ENCODE measurements at regions not wholly inside any gene's neighbourhood (a gene's known extent, or its start where the extent isn't known, plus 50 kb on each side); places are given as distances from the start of the nearest gene placed in this dataset.

GRCh38 chr14:59117754-59118528 lies 70.5 kb upstream of the DAAM1 start:
- Histone ChIP-seq H3K36me3 (no peaks in the 10 kb centered on the region), H3K27me3 (no peaks in the 10 kb centered on the region), H3K27ac (no peak overlapping the region), H3K4me1 (no peaks in the 10 kb centered on the region), H3K4me3 (no peak overlapping the region), H3K9me3 (no peaks in the 10 kb centered on the region)
- intact Hi-C loops (cut with DNase I): no loop called here
- no peak for TF ChIP-seq POLR2A (IDR thresholded peaks at IDR 0.05)
- no peak for TF ChIP-seq POLR2AphosphoS5 (IDR thresholded peaks at IDR 0.05; ENCODE audit: insufficient read depth in 1 of 2, low read depth in 1 of 2)
- TF ChIP-seq CTCF (IDR thresholded peaks at IDR 0.05): no peak
- no peak for DNase-seq (ENCODE audit: extremely low spot score in 2 of 2)

GRCh38 chr14:59120921-59121320 lies 67.5 kb upstream of the DAAM1 start:
- H3K9me3 ChIP-seq: no peaks in the 10 kb centered on the region
- H3K4me3 ChIP-seq: no peak overlapping the region
- no peak overlapping the region for H3K27ac ChIP-seq
- H3K36me3 ChIP-seq: no peaks in the 10 kb centered on the region
- intact Hi-C loops (cut with DNase I): no loop called here
- DNase-seq (ENCODE audit: extremely low spot score in 2 of 2): no peak
- no peak for TF ChIP-seq CTCF (IDR thresholded peaks at IDR 0.05)
- no peak for TF ChIP-seq POLR2AphosphoS5 (IDR thresholded peaks at IDR 0.05; ENCODE audit: insufficient read depth in 1 of 2, low read depth in 1 of 2)
- TF ChIP-seq POLR2A (IDR thresholded peaks at IDR 0.05): no peak
- H3K27me3 ChIP-seq: no peaks in the 10 kb centered on the region
- H3K4me1 ChIP-seq: no peaks in the 10 kb centered on the region

GRCh38 chr14:59123531-59123930 lies 64.9 kb upstream of the DAAM1 start:
- no peak overlapping the region for H3K27ac ChIP-seq
- H3K4me3 ChIP-seq: no peak overlapping the region
- no peaks in the 10 kb centered on the region for H3K9me3 ChIP-seq
- no peaks in the 10 kb centered on the region for H3K27me3 ChIP-seq
- TF ChIP-seq POLR2A (IDR thresholded peaks at IDR 0.05): no peak
- no peak for TF ChIP-seq POLR2AphosphoS5 (IDR thresholded peaks at IDR 0.05; ENCODE audit: insufficient read depth in 1 of 2, low read depth in 1 of 2)
- TF ChIP-seq CTCF (IDR thresholded peaks at IDR 0.05): no peak
- no peaks in the 10 kb centered on the region for H3K4me1 ChIP-seq
- intact Hi-C loops (cut with DNase I): no loop called here
- no peaks in the 10 kb centered on the region for H3K36me3 ChIP-seq
- no peak for DNase-seq (ENCODE audit: extremely low spot score in 2 of 2)

- Histone ChIP-seq H3K4me3 (no peak overlapping the region), H3K27ac (no peak overlapping the region), H3K27me3 (no peaks in the 10 kb centered on the region), H3K36me3 (no peaks in the 10 kb centered on the region), H3K9me3 (no peaks in the 10 kb centered on the region), H3K4me1 (no peaks in the 10 kb centered on the region)
- intact Hi-C loops (cut with DNase I): no loop called here
- DNase-seq (ENCODE audit: extremely low spot score in 2 of 2): no peak
- TF ChIP-seq POLR2A (IDR thresholded peaks at IDR 0.05) (no peak), CTCF (IDR thresholded peaks at IDR 0.05) (no peak), POLR2AphosphoS5 (IDR thresholded peaks at IDR 0.05; ENCODE audit: insufficient read depth in 1 of 2, low read depth in 1 of 2) (no peak)
Observed at GRCh38 chr14:59123975-59124374, 64.5 kb upstream of the DAAM1 start.

GRCh38 chr14:59125156-59125555 lies 63.3 kb upstream of the DAAM1 start:
- no peaks in the 10 kb centered on the region for H3K36me3 ChIP-seq
- DNase-seq (ENCODE audit: extremely low spot score in 2 of 2): no peak
- H3K27ac ChIP-seq: no peak overlapping the region
- H3K27me3 ChIP-seq: no peaks in the 10 kb centered on the region
- H3K9me3 ChIP-seq: no peaks in the 10 kb centered on the region
- intact Hi-C loops (cut with DNase I): loop anchor here (5.0 kb wide), 1 partner anchor 317 kb away; no protein-coding TSS in a partner anchor
- H3K4me3 ChIP-seq: no peak overlapping the region
- H3K4me1 ChIP-seq: no peaks in the 10 kb centered on the region
- no peak for TF ChIP-seq POLR2A (IDR thresholded peaks at IDR 0.05)
- TF ChIP-seq CTCF (IDR thresholded peaks at IDR 0.05): no peak
- TF ChIP-seq POLR2AphosphoS5 (IDR thresholded peaks at IDR 0.05; ENCODE audit: insufficient read depth in 1 of 2, low read depth in 1 of 2): no peak

Data from vagina (tissue), 2 donors.